ENCODE measurements at regions not wholly inside any gene's neighbourhood (a gene's known extent, or its start where the extent isn't known, plus 50 kb on each side); places are given as distances from the start of the nearest gene placed in this dataset.

- no peak for DNase-seq
- Histone ChIP-seq H3K36me3 (no peaks in the 10 kb centered on the region), H3K4me3 (no peak overlapping the region), H3K4me1 (no peaks in the 10 kb centered on the region), H3K27ac (no peak overlapping the region), H3K9me3 (no peaks in the 10 kb centered on the region), H3K27me3 (no peaks in the 10 kb centered on the region)
- intact Hi-C loops (cut with DNase I): no loop called here
- WGBS, 2 donors: 81 to 84% methylated on average over 13 of the region's 13 CpGs
- TF ChIP-seq EP300 (IDR thresholded peaks at IDR 0.05) (no peak), POLR2AphosphoS5 (IDR thresholded peaks at IDR 0.05) (no peak), POLR2A (IDR thresholded peaks at IDR 0.05) (no peak), CTCF (IDR thresholded peaks at IDR 0.05) (no peak)
Observed at GRCh38 chr16:86186313-86186712, 287.4 kb downstream of the IRF8 start.

- no peaks in the 10 kb centered on the region for H3K27me3 ChIP-seq
- intact Hi-C loops (cut with DNase I): no loop called here
- no peak for DNase-seq
- H3K9me3 ChIP-seq: peaks cover 0 to 3% (median 0%) of the 10 kb centered on the region in 4 donors
- H3K27ac ChIP-seq: no peak overlapping the region
- no peaks in the 10 kb centered on the region for H3K36me3 ChIP-seq
- 31 to 66% methylated on average over 4 of the region's 4 CpGs for WGBS, 2 donors
- TF ChIP-seq EP300 (IDR thresholded peaks at IDR 0.05) (no peak), POLR2A (IDR thresholded peaks at IDR 0.05) (no peak), CTCF (IDR thresholded peaks at IDR 0.05) (no peak), POLR2AphosphoS5 (IDR thresholded peaks at IDR 0.05) (no peak)
- peaks cover 0 to 2% (median 0%) of the 10 kb centered on the region in 4 donors for H3K4me1 ChIP-seq
- no peak overlapping the region for H3K4me3 ChIP-seq
Observed at GRCh38 chr16:86189934-86190333, 291.0 kb downstream of the IRF8 start.

GRCh38 chr16:86191663-86192062, 292.7 kb downstream of the IRF8 start:
- no peak for DNase-seq
- intact Hi-C loops (cut with DNase I): no loop called here
- Histone ChIP-seq H3K4me3 (no peak overlapping the region), H3K27me3 (no peaks in the 10 kb centered on the region), H3K4me1 (peaks cover 0 to 19% (median 9%) of the 10 kb centered on the region in 4 donors), H3K36me3 (no peaks in the 10 kb centered on the region), H3K9me3 (peaks cover 0 to 3% (median 0%) of the 10 kb centered on the region in 4 donors), H3K27ac (peak overlapping the region in 1 of 4 donors; percentile 8)
- 65 to 75% methylated on average over 14 of the region's 14 CpGs for WGBS, 2 donors
- TF ChIP-seq EP300 (IDR thresholded peaks at IDR 0.05) (no peak), POLR2A (IDR thresholded peaks at IDR 0.05) (no peak), POLR2AphosphoS5 (IDR thresholded peaks at IDR 0.05) (no peak), CTCF (IDR thresholded peaks at IDR 0.05) (no peak)

GRCh38 chr16:86193528-86194193, 294.7 kb downstream of the IRF8 start:
- H3K27me3 ChIP-seq: no peaks in the 10 kb centered on the region
- intact Hi-C loops (cut with DNase I): no loop called here
- 71 to 77% methylated on average over 15 of the region's 15 CpGs for WGBS, 2 donors
- H3K4me3 ChIP-seq: no peak overlapping the region
- TF ChIP-seq POLR2AphosphoS5 (IDR thresholded peaks at IDR 0.05): no peak
- no peak for TF ChIP-seq CTCF (IDR thresholded peaks at IDR 0.05)
- TF ChIP-seq POLR2A (IDR thresholded peaks at IDR 0.05): no peak
- no peak for TF ChIP-seq EP300 (IDR thresholded peaks at IDR 0.05)
- H3K36me3 ChIP-seq: no peaks in the 10 kb centered on the region
- no peak for DNase-seq
- peaks cover 0 to 24% (median 19%) of the 10 kb centered on the region in 4 donors for H3K4me1 ChIP-seq
- peak overlapping the region in 3 of 4 donors; percentile 44 to 96 (median 91) for H3K27ac ChIP-seq
- peaks cover 0 to 3% (median 0%) of the 10 kb centered on the region in 4 donors for H3K9me3 ChIP-seq

All from sigmoid colon (tissue), 6 donors.